ENCODE measurements at regions not wholly inside any gene's neighbourhood (a gene's known extent, or its start where the extent isn't known, plus 50 kb on each side); places are given as distances from the start of the nearest gene placed in this dataset.

DNA sequence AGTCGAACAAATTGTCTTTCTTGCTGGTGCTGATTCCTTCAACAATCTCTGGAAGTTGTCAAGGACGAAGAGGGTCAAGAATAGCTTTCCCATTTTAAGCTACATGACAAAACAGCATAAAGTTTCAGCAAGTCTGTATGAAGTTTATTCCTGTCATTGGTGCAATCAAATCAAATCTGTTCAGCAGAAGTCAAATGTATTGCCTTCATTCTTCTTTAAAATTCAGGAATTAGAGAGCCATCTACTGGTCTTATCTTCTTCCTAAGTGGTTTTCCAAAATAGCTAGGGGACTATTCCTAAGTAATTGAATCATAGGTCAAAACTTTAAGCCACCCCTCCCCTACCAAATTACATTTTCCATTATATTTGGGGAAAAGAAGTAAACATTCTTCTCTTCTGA is 990.2 kb downstream of the GALC start:
- ATAC-seq (ENCODE audit: low read depth) (no peak), DNase-seq (no peak)
- Mint-ChIP-seq H3K9me3 (peaks cover 6% of the 10 kb centered on the region), H3K27me3 (no peaks in the 10 kb centered on the region), H3K4me3 (no peak overlapping the region), H3K36me3 (ENCODE audit: low read depth) (no peaks in the 10 kb centered on the region), H3K27ac (no peak overlapping the region), H3K4me1 (no peaks in the 10 kb centered on the region)
- POLR2A ChIA-PET = no interaction called here
- intact Hi-C loops (cut with micrococcal nuclease) = no loop called here
- TF ChIP-seq, protein P1, sequence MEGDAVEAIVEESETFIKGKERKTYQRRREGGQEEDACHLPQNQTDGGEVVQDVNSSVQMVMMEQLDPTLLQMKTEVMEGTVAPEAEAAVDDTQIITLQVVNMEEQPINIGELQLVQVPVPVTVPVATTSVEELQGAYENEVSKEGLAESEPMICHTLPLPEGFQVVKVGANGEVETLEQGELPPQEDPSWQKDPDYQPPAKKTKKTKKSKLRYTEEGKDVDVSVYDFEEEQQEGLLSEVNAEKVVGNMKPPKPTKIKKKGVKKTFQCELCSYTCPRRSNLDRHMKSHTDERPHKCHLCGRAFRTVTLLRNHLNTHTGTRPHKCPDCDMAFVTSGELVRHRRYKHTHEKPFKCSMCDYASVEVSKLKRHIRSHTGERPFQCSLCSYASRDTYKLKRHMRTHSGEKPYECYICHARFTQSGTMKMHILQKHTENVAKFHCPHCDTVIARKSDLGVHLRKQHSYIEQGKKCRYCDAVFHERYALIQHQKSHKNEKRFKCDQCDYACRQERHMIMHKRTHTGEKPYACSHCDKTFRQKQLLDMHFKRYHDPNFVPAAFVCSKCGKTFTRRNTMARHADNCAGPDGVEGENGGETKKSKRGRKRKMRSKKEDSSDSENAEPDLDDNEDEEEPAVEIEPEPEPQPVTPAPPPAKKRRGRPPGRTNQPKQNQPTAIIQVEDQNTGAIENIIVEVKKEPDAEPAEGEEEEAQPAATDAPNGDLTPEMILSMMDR (IDR thresholded peaks at IDR 0.05) = no peak
- CTCF ChIA-PET = no interaction called here

DNA sequence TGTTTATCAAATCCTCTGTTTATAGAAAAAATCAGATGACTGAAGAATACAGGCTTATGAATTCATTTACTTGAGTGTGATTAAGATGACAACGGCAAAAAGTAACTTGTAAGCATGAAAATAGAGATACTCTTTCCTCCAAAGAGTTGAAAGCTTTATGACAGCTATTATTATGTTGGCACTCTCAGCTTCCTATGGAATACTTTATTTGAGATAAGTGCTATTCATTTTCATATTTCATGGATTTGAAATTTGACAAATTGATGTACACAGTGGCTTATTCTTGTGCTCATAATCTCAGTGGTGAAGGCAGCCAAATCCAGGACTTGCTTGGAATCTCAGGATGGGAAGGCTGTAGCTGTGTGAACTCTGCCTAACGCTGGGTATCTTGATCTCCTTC is 991.6 kb downstream of the GALC start:
- H3K4me3 Mint-ChIP-seq = no peak overlapping the region
- H3K27ac Mint-ChIP-seq = no peak overlapping the region
- TF ChIP-seq, protein P1 (IDR thresholded peaks at IDR 0.05) = no peak
- no peaks in the 10 kb centered on the region for H3K36me3 Mint-ChIP-seq (ENCODE audit: low read depth)
- intact Hi-C loops (cut with micrococcal nuclease) = no loop called here
- peaks cover 3% of the 10 kb centered on the region for H3K9me3 Mint-ChIP-seq
- DNase-seq = no peak
- ATAC-seq (ENCODE audit: low read depth) = no peak
- H3K4me1 Mint-ChIP-seq = no peaks in the 10 kb centered on the region
- POLR2A ChIA-PET = no interaction called here
- H3K27me3 Mint-ChIP-seq = no peaks in the 10 kb centered on the region
- CTCF ChIA-PET = no interaction called here

DNA sequence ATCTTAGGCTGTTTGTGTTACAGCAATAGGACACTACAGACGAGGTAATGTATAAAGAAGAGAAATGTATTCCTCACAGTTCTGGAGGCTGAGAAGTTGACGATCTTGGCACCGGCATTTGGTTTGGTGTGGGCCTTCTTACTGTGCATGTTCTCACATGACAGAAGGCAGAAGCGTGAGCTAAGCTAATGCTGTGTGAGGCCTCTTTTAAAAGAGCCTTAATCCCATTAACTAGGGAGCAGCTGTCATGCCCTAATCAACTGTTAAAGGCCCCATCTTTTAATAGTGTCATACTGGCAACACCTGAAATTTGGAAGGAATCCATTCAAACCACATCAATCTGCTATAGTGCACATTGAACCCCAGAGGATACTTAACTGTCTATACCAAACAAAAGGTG is 992.9 kb downstream of the GALC start:
- TF ChIP-seq, protein P1 (IDR thresholded peaks at IDR 0.05) = no peak
- no peak overlapping the region for H3K27ac Mint-ChIP-seq
- H3K9me3 Mint-ChIP-seq = peaks cover 3% of the 10 kb centered on the region
- POLR2A ChIA-PET = no interaction called here
- no peak overlapping the region for H3K4me3 Mint-ChIP-seq
- DNase-seq (no peak), ATAC-seq (ENCODE audit: low read depth) (no peak)
- no peaks in the 10 kb centered on the region for H3K27me3 Mint-ChIP-seq
- intact Hi-C loops (cut with micrococcal nuclease) = no loop called here
- no peaks in the 10 kb centered on the region for H3K4me1 Mint-ChIP-seq
- CTCF ChIA-PET = no interaction called here
- no peaks in the 10 kb centered on the region for H3K36me3 Mint-ChIP-seq (ENCODE audit: low read depth)

DNA sequence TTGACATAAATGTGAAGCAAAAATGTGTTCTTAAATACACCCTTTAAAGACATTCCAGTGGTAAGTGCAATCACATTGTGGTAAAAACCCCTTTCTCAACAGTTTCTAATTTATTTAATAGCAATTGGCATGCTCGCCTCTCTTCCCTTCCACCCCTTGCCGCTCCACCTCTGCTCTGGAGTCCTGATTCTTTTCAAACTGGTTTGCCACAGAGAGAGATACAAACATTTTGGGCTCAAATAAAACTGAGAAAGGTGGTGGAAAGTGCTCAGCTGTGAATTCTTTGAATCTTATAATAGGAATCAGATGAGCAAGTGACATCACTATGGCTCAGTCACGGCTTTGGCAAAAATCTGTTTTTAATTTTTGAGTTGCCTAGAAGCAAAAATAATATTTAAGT is 993.9 kb downstream of the GALC start:
- Mint-ChIP-seq H3K27ac (no peak overlapping the region), H3K27me3 (no peaks in the 10 kb centered on the region), H3K9me3 (peaks cover 4% of the 10 kb centered on the region), H3K4me1 (no peaks in the 10 kb centered on the region), H3K4me3 (no peak overlapping the region), H3K36me3 (ENCODE audit: low read depth) (no peaks in the 10 kb centered on the region)
- TF ChIP-seq, protein P1 (IDR thresholded peaks at IDR 0.05) = no peak
- POLR2A ChIA-PET = no interaction called here
- ATAC-seq (ENCODE audit: low read depth) (no peak), DNase-seq (no peak)
- CTCF ChIA-PET = no interaction called here
- intact Hi-C loops (cut with micrococcal nuclease) = no loop called here

DNA sequence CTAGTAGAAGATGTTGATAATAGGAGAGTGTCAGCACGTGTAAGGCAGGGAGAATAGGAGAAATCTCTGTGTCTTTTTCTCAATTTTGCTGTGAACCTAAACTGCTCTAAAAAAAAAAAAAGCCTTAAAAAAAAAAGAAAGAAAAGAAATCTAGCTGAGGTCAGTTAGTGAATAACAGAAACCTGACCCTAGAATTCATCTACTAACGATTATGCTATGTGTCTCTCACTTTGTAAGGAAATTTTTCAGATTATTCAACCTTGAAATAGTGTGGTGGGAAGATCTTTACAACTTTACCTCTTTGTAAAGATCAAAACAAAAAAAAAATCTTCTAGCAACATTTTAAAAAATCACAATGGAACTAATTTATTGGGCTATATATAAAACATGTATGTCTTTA is 995.7 kb downstream of the GALC start:
- intact Hi-C loops (cut with micrococcal nuclease) = no loop called here

More for the DNA sequence above, 995.7 kb downstream of the GALC start:
- H3K9me3 Mint-ChIP-seq = peaks cover 6% of the 10 kb centered on the region
- H3K4me3 Mint-ChIP-seq = no peak overlapping the region
- no peak overlapping the region for H3K27ac Mint-ChIP-seq
- no peaks in the 10 kb centered on the region for H3K4me1 Mint-ChIP-seq
- ChIA-PET CTCF (no interaction called here), POLR2A (no interaction called here)
- DNase-seq (no peak), ATAC-seq (ENCODE audit: low read depth) (no peak)
- no peaks in the 10 kb centered on the region for H3K27me3 Mint-ChIP-seq
- TF ChIP-seq, protein P1 (IDR thresholded peaks at IDR 0.05) = no peak
- no peaks in the 10 kb centered on the region for H3K36me3 Mint-ChIP-seq (ENCODE audit: low read depth)
